ENCODE measurements at regions not wholly inside any gene's neighbourhood (a gene's known extent, or its start where the extent isn't known, plus 50 kb on each side); places are given as distances from the start of the nearest gene placed in this dataset.

DNA sequence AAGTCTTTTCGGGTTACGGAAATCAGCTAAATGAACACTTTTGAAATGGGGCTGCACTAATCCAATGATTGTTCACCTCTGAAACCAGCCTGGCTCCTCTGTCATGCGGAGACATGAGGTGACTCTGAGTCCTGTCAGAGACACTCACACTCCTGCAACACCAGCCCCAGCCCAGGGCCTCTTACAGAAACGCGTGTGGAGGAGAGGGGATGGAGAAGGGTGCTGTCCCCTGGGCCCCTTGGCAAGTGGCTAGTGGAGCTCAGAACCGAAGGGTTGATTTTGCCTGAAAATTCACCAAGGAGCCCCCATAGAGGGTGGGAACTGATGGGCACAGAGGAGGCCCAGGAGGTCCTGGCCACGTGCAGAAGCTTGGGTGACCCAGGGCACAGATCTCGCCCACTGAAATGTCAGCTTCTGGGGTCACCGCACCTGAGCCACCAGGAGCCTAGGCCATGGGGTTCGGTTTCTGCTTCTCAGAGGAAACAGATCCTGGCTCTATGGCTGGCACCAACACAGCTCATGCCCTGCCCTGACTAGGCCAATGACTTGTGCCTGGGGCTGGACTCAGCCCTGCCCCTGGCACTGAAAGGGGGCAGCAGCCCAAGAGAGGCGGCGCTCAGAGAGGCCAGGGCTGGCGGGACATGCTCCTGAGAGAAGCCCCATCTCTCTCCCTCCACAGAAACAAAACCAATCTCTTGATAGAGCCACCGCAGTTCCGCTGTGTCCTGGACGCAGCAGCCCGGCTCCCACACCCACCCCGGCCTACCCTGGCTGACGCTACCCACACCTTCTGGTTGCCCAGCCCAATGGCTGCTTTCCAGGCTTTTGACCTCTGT lies 144.7 kb downstream of the ERMARD start:
- no peak for DNase-seq (ENCODE audit: low read depth, low spot score)

DNA sequence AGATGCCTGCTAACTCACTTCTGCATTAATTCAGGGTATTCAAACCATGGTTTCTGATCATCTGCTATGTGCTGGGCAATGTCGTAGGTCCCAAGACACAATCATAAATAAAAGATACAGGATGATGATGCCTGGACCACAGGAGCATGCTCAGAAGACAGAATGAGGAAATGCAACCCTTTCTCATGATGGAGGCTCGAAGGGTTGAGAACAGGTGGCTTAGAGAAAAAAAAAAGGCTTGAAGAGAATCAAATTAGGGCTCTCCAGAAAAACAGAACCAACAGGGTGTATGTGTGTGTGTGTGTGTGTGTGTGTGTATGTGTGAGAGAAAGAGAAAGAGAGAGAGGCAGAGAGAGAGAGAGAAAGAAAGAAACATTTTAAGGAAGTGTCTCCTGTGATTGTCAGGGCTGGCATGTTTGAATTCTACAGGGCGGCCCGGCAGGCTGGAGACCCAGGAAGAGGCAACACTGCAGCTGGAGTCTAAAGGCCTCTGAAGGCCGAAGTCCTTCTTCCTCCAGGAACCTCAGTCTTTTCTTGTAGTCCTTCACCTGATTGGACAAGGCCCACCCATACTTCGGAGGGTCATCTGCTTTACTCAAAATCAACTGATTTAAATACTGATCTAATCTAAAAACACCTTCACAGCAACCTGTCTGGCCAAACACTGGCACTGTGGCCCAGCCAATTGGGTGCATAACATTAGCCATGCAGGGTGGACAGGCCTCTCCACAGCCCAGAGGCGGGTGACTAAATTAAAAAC lies 143.8 kb downstream of the ERMARD start:
- no peak for DNase-seq (ENCODE audit: low read depth, low spot score)

DNA sequence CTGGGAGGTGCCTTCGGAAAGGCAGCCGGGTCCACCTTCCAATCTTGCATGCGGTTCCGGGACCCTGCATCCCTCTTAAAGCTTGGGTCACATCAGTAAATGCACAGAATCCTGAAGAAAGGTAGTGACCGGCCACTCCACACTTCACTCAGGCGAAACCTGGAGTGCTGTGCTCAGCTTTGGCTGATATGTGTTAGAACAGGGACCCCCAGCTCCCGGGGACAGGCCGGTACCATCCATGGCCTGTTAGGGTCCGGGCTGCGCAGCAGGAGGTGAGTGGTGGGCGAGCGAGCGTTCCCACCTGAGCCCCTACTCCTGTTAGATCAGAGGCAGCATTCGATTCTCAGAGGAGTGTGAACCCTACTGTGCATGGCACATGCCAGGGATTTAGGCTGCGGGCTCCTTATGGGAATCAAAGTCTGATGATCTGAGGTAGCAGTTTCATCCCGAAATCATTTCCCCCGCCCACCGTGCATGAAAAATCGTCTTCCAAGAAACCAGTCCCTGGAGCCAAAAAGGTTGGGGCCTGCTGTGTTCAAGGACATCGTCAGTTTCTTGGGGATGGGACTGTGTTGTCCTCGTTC lies 143.0 kb downstream of the ERMARD start:
- no peak for DNase-seq (ENCODE audit: low read depth, low spot score)

DNA sequence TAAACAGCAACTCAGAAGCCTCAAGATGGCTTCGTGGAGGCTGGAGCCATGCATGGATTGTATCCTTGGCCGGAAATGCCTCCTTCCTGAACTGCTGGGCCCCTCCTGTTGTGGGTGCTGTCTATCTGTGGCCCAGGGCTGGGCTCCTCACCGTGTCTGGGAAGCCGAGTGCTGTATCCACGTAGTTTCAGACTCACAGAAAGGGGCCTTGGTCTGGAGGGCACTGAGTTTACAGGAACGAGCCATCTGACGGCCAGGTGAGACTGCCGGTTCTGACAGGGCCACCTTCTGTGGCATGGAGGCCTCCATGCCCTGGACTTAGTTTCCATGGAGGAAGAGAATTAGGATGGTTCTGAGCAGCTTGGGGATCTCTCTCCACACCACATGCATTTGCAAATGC lies 142.2 kb downstream of the ERMARD start:
- no peak for DNase-seq (ENCODE audit: low read depth, low spot score)

DNA sequence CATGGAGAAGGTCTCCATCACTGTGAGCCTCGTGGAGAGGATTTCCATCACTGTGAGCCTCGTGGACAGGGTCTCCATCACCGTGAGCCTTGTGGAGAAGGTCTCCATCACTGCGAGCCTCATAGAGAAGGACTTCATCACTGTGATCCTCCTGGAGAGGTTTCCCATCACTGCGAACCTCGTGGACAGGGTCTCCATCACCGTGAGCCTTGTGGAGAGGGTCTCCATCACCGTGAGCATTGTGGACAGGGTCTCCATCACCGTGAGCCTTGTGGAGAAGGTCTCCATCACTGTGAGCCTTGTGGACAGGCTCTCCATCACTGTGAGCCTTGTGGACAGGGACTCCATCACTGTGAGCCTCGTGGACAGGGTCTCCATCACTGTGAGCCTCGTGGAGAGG lies 140.4 kb downstream of the ERMARD start:
- DNase-seq (ENCODE audit: low read depth, low spot score), result no peak

DNA sequence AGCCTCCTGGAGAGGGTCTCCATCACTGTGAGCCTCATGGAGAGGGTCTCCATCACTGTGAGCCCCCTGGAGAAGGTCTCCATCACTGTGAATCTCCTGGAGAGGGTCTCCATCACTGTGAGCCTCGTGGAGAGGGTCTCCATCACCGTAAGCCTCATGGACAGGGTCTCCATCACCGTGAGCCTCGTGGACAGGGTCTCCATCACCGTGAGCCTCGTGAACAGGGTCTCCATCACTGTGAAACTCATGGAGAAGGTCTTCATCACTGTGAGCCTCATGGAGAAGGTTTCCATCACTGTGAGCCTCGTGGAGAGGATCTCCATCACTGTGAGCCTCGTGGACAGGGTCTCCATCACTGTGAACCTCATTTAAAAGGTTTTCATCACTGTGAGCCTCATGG lies 140.0 kb downstream of the ERMARD start:
- DNase-seq (ENCODE audit: low read depth, low spot score), result no peak

DNA sequence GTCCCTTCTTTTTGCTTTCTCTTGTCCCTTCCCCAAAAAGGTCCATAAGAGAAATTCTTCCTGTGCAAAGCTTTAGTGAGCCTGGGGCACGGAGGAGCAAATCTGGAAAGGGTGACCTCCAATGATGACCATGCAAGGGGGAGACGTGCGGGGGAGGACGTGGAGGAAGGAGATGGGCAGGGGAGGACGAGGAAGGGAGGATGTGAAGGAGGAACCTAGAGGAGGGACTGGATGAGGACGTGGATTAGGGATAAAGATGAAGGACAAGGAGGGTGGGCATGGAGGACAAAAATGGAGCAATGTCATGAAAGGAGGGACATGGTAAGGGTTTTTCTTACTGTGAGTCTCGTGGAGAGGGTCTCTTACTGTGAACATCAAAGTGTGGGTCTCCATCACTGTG lies 139.5 kb downstream of the ERMARD start:
- DNase-seq (ENCODE audit: low read depth, low spot score), result no peak

DNA sequence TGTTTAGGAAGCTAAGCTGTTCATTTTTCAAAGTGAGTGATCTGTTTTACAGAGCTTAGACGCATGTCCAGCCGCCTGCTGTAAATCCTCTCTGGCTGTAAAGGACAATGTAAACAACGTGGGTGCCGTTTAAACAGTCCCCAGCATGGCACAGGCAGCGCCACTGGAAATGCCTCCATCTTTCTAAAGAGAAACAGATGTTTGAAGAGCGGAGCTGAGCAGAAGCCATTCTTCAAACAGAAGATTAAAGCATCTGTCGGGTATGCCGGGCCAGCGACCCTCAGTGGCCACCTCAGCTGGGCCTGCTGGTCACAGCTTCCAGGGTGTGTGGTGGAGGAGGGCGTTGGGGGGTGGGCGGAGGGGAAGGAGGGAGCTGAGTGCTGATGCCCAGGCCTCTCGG lies 138.6 kb downstream of the ERMARD start:
- no peak for DNase-seq (ENCODE audit: low read depth, low spot score)

DNA sequence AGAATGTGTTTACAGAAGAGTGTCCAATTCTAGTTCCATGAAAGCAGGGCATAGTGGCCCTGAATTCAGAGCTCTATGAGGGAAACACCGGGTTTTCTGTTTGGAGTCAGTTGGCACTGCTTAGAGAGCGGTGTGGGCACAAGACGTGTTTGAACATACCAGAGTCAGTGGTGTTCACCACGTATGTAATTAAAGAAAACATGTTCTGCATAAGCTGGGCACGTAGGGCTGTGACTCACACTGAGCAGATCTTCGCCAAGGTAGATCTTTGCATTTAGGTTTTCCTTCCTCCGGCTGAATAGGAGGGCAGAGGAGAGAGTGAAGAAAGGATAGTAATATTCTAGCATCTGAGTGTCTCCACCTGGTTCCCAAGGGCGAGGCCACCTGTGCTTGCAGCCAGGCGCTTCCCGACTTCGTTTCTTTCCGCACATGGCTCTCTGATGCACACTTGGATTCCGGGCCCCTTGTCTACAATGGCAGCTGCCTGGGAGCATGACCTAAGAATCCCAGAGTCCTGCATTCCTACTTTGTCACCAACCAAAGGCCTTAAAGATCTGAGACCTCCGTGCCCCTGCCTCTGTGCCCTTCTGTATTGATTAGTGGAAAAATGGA lies 136.2 kb downstream of the ERMARD start:
- DNase-seq (ENCODE audit: low read depth, low spot score), result no peak

DNA sequence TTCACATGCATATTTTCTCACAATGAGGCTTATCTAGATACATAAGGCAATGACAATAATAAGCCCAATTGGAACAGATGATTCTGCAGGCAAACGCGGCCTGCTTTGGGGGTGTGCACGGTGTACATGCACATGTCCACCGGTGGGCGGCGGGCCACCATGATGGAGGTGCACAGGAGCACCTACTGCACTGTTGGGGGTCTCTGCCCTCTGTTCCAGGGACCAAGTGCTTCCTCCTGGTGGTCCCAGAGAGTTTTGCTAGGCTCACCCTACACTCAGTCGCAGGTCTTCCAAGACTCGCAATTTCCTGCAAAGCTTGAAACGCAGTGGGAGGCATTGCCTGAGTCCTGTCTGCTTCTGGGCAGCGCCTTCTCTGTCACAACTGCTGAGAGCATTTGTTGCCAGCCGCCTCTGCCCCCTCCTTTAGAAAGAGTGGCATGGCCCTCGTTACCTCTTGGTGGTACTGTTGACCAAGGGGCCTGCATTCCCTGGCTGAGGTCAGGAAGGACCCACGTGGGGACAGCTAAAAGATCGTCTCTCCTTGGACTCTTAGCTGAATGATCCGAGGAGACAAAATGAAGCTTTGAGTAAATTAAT lies 135.3 kb downstream of the ERMARD start:
- DNase-seq (ENCODE audit: low read depth, low spot score), result no peak

DNA sequence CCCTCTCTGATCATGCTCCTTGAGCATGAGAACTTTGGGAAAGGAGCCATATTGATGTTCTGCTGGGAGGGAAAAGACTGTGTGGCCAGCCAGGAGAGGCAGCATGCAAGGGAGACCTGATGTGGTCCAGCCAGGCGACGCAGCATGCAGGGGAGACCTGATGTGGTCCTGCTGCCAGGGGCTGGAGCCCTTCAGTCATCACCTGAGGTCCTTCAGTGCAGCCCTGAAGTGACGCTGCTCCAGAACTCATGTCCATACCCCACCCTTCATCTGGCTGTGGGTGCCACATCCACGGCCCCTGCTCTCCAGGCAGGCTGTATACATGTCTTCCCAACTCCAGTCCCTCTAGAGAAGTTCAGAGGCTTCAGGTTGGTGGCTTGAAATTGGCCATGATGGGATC lies 134.4 kb downstream of the ERMARD start:
- no peak for DNase-seq (ENCODE audit: low read depth, low spot score)

DNA sequence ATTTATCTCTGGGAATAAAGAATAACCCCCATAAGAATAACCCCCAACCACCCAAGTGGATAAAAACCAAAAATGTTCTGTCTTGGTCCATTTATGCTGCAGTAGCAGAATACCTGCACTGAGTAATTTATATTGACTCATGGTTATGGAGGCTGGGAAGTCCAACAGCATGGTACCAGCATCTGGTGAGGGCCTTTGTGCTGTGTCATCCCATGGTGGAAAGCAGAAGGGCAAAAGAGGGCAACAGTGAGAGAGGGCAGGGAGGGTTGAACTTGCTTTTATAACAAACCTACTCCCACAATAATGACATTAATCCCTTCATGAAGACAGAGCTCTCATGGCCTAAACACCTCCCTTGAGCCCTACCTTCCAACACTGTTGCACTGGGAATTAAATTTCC lies 133.7 kb downstream of the ERMARD start:
- no peak for DNase-seq (ENCODE audit: low read depth, low spot score)

DNA sequence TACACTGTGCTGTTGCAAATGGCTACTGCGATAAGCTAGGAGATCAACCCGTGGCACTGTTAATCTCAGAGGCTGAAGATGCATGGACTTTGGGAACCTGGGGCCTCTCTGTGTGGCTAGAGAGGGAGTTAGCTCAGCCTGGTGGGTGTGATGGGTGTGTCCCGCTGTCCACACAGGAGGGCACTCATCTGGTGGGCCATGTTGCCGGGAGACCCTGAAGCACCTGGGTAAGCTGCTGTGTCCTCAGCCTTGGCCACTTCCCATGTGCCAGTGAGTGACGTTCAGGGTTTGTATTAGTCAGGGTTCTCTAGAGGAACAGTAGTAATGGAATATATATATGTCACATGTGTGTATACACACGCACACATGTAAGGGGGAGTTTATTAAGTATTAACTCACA lies 132.7 kb downstream of the ERMARD start:
- DNase-seq (ENCODE audit: low read depth, low spot score), result no peak

DNA sequence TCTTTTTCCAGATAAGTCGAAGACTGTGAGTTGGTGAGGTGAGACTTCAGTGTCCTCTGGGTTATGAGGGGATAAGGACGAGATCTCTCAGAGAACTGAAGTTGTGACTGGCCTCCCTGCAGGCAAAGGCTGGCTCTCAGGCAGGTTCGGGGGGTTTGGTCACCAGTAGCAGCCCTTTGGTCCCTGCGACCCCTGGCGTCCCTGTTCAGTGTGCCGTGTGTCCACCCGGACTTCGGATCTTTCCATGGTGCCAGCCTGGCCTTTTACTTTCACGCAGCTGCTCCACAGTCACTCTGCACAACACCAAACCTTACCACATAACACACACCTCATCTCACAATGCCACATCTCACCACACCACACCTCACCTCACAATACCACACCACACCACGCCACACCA lies 131.9 kb downstream of the ERMARD start:
- no peak for DNase-seq (ENCODE audit: low read depth, low spot score)

DNA sequence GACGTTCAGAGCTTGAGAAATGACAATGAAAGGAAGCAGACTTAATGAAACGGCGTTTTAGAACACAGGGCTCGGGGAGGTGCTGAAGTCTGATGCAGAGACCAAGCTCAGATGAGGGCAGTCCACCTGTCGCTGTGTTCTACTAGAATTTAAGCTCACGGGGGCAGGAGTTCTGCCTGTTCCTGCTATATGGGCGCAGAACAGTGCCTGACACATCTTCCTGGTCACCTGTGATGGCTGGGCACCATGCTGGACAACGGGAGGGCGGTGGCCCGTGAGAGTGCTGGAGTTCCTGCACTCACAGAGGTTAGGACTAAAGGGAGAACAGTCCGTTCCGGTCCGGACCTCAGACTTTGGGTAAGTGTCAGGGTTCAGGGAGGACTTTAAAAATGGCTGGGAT lies 130.6 kb downstream of the ERMARD start:
- DNase-seq (ENCODE audit: low read depth, low spot score), result no peak

DNA sequence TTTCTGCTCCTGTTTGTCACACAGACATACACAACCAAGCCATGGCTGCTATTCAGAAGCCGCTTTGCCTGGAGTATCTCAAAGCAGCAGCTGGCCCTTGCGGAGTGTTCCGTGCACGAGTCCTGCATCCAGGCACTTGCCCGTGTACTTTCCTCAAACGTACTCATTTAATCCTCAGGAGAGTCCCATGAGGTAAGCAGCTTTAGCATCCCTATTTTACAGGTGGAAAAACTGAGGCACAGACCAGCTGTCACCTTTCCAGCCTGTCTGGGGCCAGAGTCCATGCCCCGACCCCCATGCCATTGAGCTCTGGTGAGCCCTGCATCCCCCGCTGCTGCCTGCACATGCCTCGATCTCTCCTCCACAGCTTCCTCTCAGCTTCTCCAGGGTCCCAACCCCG lies 130.0 kb downstream of the ERMARD start:
- DNase-seq (ENCODE audit: low read depth, low spot score), result no peak

DNA sequence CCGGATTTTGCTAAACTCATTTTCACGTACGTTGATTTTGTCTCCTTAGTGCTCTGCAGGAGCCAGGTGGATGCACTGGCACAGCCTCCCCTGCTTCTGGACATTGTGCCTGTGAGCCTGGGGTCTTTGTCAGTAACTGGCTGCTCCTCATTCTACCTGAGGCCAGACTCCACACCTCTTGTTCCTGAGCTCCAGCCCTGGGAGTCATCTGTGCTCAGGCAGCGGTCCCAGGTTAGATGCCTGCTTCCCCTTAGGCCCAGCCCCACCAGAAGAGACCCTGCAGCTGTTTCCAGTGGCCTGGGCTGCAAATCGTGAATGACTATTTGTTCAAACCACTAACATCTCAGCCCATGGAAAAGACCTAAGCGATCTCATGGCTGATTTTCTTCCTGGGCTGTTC lies 129.1 kb downstream of the ERMARD start:
- no peak for DNase-seq (ENCODE audit: low read depth, low spot score)

DNA sequence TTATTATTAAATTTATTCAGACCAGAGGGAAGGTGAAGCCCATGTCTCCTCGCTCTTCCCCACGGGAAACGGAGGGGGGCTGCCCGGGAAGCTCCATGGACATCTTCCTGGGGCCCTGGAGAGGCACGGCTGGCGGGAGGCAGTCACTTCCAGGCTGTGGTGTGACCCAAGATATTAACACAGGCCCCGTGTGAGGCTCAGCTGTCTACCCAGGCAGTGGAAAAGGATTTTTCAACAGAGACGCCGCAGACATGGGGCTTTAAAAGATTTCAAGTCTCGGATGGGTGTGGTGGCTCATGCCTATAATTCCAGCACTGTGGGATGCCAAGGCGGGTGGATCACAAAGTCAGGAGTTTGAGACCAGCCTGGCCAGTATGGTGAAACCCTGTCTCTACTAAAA lies 117.9 kb downstream of the ERMARD start:
- no peak for DNase-seq (ENCODE audit: low read depth, low spot score)

DNA sequence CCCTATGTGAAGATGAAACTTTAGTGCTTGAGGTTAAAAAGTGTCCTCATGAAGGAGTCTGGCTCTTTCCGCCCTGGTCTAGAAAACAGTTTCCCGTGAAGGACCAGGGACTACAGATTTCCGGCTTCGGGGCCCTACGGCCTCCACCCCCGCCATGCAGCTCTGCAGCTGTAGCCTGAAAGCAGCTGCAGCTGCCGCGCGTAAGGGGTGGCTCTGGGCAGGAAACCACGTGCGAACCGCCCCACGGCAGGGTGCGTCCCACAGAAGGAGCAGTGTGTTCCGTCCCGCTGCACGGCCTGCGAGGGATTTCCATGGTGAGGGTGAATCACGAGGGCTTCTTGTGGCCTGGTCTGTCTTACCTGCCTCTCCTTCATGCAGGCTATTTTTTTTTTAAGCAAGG lies 117.0 kb downstream of the ERMARD start:
- no peak for DNase-seq (ENCODE audit: low read depth, low spot score)

DNA sequence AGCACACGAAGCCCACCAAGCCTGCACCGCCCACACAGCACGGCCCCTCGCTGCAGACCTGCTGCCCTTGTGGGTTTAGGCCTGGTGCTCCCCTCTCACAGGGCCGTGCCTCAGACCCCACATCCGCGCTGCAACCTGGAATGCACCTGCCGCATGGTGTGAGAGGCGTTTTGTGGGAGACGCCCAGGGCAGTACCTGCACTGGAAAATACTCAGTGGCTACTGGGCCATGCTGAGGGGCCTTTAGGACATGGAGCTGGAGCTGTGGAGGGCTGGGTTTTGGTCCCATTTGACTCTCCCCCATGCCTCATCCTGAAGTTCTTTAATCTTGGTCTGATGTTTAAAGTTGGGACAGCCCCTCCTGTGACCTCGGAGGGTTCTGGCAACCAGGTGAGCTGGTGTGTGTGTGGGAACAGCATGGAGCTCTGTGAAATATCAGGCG lies 116.3 kb downstream of the ERMARD start:
- no peak for DNase-seq (ENCODE audit: low read depth, low spot score)

DNA sequence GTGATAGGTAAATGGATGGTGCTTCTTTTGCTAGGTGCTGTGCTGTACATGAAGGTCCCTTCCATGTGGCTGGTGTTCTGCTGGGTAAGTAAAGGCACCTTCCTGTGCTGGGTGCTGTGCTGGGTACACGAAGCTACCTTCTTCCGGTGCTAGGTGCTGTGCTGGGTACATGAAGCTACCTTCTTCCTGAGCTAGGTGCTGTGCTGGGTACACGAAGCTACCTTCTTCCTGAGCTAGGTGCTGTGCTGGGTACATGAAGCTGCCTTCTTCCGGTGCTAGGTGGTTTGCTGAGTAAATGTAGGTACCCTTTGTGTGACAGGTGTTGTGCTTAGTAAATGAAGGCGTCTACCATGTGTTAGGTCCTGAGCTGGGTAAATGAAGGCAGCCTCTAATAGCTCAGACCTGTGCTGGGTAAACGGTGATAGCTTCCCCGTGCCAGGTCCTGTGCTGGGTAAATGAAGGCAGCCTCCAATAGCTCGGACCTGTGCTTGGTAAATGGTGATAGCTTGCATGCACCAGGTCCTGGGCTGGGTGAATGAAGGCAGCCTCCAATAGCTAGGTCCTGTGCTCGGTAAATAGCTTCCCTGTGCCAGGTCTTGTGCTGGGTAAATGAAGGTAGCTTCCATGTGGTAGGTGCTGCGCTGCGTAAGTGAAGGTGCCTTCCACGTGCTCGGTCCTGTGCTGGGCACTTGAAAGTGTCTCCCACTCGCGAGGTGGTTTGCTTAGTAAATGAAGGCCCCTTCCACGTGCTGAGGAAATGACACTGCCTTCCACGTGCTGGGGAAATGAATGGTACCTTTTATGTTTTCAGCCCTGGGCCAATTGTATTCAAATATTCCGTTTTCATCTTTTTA lies 115.5 kb downstream of the ERMARD start:
- DNase-seq (ENCODE audit: low read depth, low spot score), result no peak
